Panc1 (cell line): ENCODE measurements at regions not wholly inside any gene's neighbourhood (a gene's known extent, or its start where the extent isn't known, plus 50 kb on each side); places are given as distances from the start of the nearest gene placed in this dataset.

Experiments
- ATAC-seq: fragments of 200-7000 bp; cut with Tn5 transposase; 2 replicates; pipeline ENCODE4 v1.9.1; 2020; ENCODE audit warnings: mild to moderate bottlenecking, moderate library complexity
- BruUV-seq: library from RNA; stranded (reverse); fragments of 400-500 nt; replicated peaks from 2 replicates; lab custom pipeline; 2021; lab: Mats Ljungman, UMichigan
- CTCF ChIA-PET: fragments of 300-600 bp; sonication (Branson Sonifier 250); formaldehyde crosslinking; loops from one replicate; lab custom pipeline; 2022; ENCODE audit warnings: antibody characterized with exemption; lab: Charles Lee
- POLR2A ChIA-PET: fragments of 300-600 bp; sonication (Branson Sonifier 250); formaldehyde crosslinking; loops from one replicate; lab custom pipeline; 2022; ENCODE audit warnings: antibody characterized with exemption; lab: Charles Lee
- DNase-seq: peaks from one replicate; pipeline ENCODE4 v3.0.0-alpha.2; 2010; ENCODE audit warnings: low read depth, low spot score
- H3K27ac ChIP-seq: 2 replicates; pipeline ENCODE4 v1.5.1; 2011; ENCODE audit warnings: mild to moderate bottlenecking, low read length, inconsistent platforms
- H3K27me3 ChIP-seq: fragments of 200-500 bp; sonication (Bioruptor generic); 2 replicates; pipeline ENCODE4 v1.6.0; 2014; ENCODE audit warnings: low read length, inconsistent platforms; ENCODE audit not compliant: control insufficient read depth, insufficient read depth
- H3K36me3 ChIP-seq: fragments of 200-500 bp; sonication (Bioruptor generic); 2 replicates; pipeline ENCODE4 v1.5.1; 2014; ENCODE audit warnings: inconsistent platforms, mild to moderate bottlenecking, low read length, moderate library complexity; ENCODE audit not compliant: control insufficient read depth, insufficient read depth
- H3K4me1 ChIP-seq: 2 replicates; pipeline ENCODE4 v1.5.1; 2011; ENCODE audit warnings: inconsistent platforms, mild to moderate bottlenecking, low read length, moderate library complexity; ENCODE audit not compliant: control insufficient read depth, insufficient read depth
- H3K4me3 ChIP-seq, 2 experiments: 2 replicates each; pipeline ENCODE4 v1.5.1; 2011 to 2012; ENCODE audit warnings: low read depth in 2 of 2, low read length in 2 of 2, mild to moderate bottlenecking in 2 of 2, inconsistent platforms in 1 of 2, moderate library complexity in 1 of 2
- H3K9me3 ChIP-seq: fragments of 200-500 bp; sonication (Bioruptor generic); 2 replicates; pipeline ENCODE4 v1.5.1; 2014; ENCODE audit warnings: low read depth, mild to moderate bottlenecking, inconsistent platforms, low read length, moderate library complexity; ENCODE audit not compliant: control insufficient read depth, insufficient read depth
- CTCF ChIP-seq: fragments of 450-650 bp; IDR thresholded peaks from 2 replicates; pipeline ENCODE4 v1.5.1; 2017; ENCODE audit warnings: mild to moderate bottlenecking
- POLR2AphosphoS5 ChIP-seq: IDR thresholded peaks from 2 replicates; pipeline ENCODE4 v1.6.1; 2012; ENCODE audit warnings: mild to moderate bottlenecking, low read depth, low read length, moderate library complexity
- REST ChIP-seq, 2 experiments: IDR thresholded peaks; 2 replicates each; pipeline ENCODE4 v1.6.1; 2011 to 2012; ENCODE audit warnings: low read depth in 2 of 2, control low read depth in 1 of 2, low read length in 1 of 2, mild to moderate bottlenecking in 1 of 2, moderate library complexity in 1 of 2; ENCODE audit not compliant: insufficient read depth in 1 of 2
- SIN3A ChIP-seq: IDR thresholded peaks from 2 replicates; pipeline ENCODE4 v1.6.1; 2012; ENCODE audit warnings: low read depth, mild to moderate bottlenecking, low read length, moderate library complexity, borderline replicate concordance; ENCODE audit not compliant: insufficient read depth
- TCF7L2 ChIP-seq: IDR thresholded peaks from 2 replicates; pipeline ENCODE4 v1.6.1; 2011; ENCODE audit warnings: mild to moderate bottlenecking, low read depth, low read length, inconsistent platforms
- in situ Hi-C: cut with HindIII; loops from 2 replicates; pipeline ENCODE4 v1.10.0; 2016; ENCODE audit warnings: low sequenced_read_pairs, low pct_unique_long_range_greater_than_20kb
- intact Hi-C: fragments of 100-400 bp; cut with micrococcal nuclease; formaldehyde crosslinking; loops from one replicate; pipeline ENCODE4 v1.10.0; 2022; ENCODE audit not compliant: unreplicated experiment

GRCh38 chr3:145246291-145246690 is 914.7 kb downstream of the PLOD2 start:
- intact Hi-C loops, result no loop called here
- peaks cover 11% of the 10 kb centered on the region; the same call in 1 of the 2 replicates for H3K9me3 ChIP-seq
- TF ChIP-seq REST (IDR thresholded peaks at IDR 0.05; ENCODE audit: insufficient read depth in 1 of 2, low read depth in 2 of 2, low read length in 1 of 2), result no peak
- no peak for TF ChIP-seq SIN3A
- TF ChIP-seq POLR2AphosphoS5, result no peak
- no peak for TF ChIP-seq CTCF
- no peak for TF ChIP-seq TCF7L2
- ATAC-seq (no peak), DNase-seq (no peak)
- in situ Hi-C loops, result no loop called here
- no peaks in the 10 kb centered on the region for H3K36me3 ChIP-seq
- H3K27ac ChIP-seq, result no peak overlapping the region
- POLR2A ChIA-PET, result no interaction called here
- H3K27me3 ChIP-seq, result no peaks in the 10 kb centered on the region
- H3K4me3 ChIP-seq, result no peak overlapping the region
- H3K4me1 ChIP-seq, result no peaks in the 10 kb centered on the region
- BruUV-seq, result no TSS peak
- CTCF ChIA-PET, result no interaction called here

- no peak overlapping the region for H3K4me3 ChIP-seq
- no peak for DNase-seq
- H3K27me3 ChIP-seq, result no peaks in the 10 kb centered on the region
- BruUV-seq, result no TSS peak
- H3K9me3 ChIP-seq, result peaks cover 11% of the 10 kb centered on the region; the same call in 1 of the 2 replicates
- H3K27ac ChIP-seq, result no peak overlapping the region
- CTCF ChIA-PET, result no interaction called here
- intact Hi-C loops, result no loop called here
- in situ Hi-C loops, result no loop called here
- ATAC-seq, result no peak
- TF ChIP-seq POLR2AphosphoS5 (no peak), REST (IDR thresholded peaks at IDR 0.05; ENCODE audit: insufficient read depth in 1 of 2, low read depth in 2 of 2, low read length in 1 of 2) (no peak), SIN3A (no peak), TCF7L2 (no peak), CTCF (no peak)
- no peaks in the 10 kb centered on the region for H3K4me1 ChIP-seq
- POLR2A ChIA-PET, result no interaction called here
- H3K36me3 ChIP-seq, result no peaks in the 10 kb centered on the region
These were observed 912.1 kb downstream of the PLOD2 start for GRCh38 chr3:145248928-145249327.
